GM19452 (cell line): ENCODE measurements at regions not wholly inside any gene's neighbourhood (a gene's known extent, or its start where the extent isn't known, plus 50 kb on each side); places are given as distances from the start of the nearest gene placed in this dataset.
"Not testable (repeated sequence)": the region's sequence is repeated elsewhere in the genome, so short reads cannot be mapped to it uniquely, and the experiment has no call there.

Experiments used
- ATAC-seq: cut with Tn5 transposase; IDR thresholded peaks from one replicate; pipeline ENCODE4 v1.9.1; 2021; ENCODE audit not compliant: unreplicated experiment

GRCh38 chr17:37859451-37859850 lies 64.8 kb upstream of the TBC1D3K start:
- no peak for ATAC-seq

- ATAC-seq, result not testable (repeated sequence)
Observed at GRCh38 chr17:37858391-37858790, 65.8 kb upstream of the TBC1D3K start.

- ATAC-seq, result no peak
Observed at GRCh38 chr17:37856245-37856644, 68.0 kb upstream of the TBC1D3K start.

- ATAC-seq, result no peak
Observed at GRCh38 chr17:37849617-37849972, 74.6 kb upstream of the TBC1D3K start.

GRCh38 chr17:37848690-37849616 lies 75.3 kb upstream of the TBC1D3K start:
- no peak for ATAC-seq

- ATAC-seq, result no peak
Observed at GRCh38 chr17:37847811-37848331, 76.3 kb upstream of the TBC1D3K start.

DNA sequence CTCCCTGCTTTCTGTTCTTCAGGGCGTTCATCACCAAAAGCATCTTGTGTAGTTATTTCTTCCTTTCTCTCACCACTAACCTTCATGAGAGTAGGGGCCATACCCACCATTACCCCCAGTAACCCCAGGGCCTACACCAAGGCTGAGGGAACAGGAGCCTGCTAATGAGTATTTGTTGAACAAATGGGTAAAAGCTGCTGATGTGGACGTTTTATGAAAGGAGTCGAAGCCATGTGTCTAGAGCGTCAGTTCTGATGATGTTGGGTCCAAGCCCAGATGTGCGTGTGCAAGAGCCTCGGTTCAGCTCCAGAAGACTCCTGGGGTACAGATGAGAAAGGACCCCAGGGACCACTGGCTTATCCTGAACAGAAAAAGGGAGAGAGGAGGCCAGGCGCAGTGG lies 77.1 kb upstream of the TBC1D3K start:
- ATAC-seq, result no peak

DNA sequence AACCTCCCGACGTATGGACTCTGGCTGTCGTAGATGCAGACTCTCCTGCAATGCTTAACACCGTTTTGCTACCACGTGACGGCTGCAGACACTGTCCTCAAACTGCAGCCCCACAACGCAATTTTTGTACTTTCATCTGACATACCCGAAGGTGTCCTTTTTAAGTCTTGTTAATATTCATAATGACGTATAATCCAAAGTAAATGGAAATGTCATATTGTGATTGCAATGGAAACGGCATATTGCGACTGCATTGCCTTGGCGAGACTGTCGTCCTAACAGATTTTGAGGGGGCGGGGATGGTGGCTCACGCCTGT lies 79.3 kb upstream of the TBC1D3K start:
- no peak for ATAC-seq

GRCh38 chr17:37844158-37844976 lies 79.8 kb upstream of the TBC1D3K start:
- ATAC-seq, result peak; percentile 78

DNA sequence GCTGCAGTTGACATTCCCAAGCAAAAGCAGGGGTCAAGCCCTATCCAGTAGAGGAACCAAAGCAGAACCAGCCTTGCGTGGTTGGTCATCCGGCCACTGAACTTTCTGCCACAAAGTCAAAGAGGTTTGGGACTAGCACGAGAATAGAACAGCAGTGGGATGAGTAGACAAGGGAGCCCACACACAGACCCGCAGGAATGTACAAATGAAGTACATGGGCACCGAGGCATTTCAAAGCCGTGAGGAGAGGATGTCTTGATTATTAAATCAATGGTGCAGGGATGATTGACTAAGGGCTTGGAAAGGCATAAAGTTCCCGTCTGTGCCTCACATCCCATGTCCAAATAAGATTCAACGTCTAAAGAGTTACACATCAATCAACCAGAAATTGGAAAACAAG lies 81.8 kb upstream of the TBC1D3K start:
- ATAC-seq, result no peak

DNA sequence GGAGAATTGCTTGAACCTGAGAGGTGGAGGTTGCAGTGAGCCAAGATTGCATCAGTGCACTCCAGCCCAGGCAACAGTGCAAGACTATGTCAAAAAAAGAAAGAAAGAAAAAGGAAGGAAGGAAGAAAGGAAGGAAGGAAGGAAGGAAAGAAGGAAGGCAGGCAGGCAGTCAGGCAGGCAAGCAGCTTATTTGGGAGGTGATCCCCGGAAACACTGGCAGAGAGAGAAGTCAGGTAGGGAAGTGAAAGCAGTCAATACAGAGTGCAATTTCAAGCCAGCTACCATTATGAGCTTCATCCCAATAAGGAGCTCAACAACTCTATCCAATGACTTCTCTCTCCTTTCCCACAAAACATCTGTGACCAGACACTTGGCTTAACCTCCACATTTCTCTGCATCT lies 83.0 kb upstream of the TBC1D3K start:
- ATAC-seq, result no peak

DNA sequence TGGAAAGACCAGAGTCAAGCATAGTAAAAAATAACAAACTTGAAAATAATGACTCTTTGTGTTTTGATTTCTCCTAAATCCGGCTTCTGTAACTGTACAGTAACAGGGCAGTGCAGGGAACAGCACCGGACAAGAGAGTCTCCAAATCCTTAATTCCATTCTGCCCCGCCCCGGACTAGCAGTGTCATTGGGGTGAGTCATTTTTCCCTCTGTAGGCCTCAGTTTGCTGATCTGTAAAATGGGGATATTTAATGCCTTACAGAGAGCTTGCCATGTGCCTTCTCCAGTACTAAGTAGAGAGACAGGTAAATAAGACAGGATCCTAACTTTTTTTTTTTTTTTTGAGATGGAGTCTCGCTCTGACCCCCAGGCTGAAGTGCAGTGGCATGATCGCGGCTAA lies 83.6 kb upstream of the TBC1D3K start:
- no peak for ATAC-seq

DNA sequence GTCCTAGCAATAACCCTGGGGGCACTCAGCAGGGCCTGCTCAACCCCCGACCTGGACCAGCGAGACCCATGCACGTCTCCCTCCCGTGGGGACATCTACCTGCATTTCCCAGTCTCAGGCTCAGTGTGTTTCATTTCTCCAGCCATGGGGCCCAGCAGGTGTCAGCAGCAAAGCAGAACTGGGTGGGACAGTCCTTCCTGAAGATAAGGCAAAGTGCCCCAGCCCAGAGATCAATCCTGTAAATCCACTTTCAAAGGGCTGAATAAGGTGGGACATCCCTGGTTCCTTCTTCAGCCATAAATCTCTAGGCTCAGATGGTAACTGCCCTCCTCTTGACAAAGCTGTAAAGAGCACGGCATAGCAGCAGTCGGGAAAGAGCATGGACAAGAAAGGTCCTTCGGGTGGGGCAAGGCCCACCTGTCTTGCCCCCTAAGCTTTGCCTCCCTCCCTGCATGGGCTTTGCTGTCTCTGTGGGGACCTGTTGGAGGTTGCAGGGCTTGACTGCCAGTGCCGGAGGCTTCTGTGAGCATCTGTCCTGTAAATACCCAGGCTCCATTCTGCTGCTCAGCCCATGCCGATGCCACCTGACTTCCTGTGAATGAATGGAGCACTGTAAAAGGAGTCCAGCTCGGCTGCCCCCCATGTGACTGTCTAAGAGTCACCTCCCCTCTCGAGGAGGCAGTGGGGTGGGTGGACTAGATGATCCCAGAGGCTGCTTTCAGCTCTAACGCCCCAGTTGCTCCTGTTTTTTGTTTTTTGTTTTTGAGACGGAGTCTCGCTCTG lies 84.8 kb upstream of the TBC1D3K start:
- ATAC-seq, result no peak

- ATAC-seq, result no peak
Observed at GRCh38 chr17:37838276-37838675, 85.9 kb upstream of the TBC1D3K start.

- ATAC-seq, result no peak
Observed at GRCh38 chr17:37836593-37836992, 87.6 kb upstream of the TBC1D3K start.

GRCh38 chr17:37834168-37834567 lies 89.3 kb upstream of the HNF1B start:
- ATAC-seq, result no peak

DNA sequence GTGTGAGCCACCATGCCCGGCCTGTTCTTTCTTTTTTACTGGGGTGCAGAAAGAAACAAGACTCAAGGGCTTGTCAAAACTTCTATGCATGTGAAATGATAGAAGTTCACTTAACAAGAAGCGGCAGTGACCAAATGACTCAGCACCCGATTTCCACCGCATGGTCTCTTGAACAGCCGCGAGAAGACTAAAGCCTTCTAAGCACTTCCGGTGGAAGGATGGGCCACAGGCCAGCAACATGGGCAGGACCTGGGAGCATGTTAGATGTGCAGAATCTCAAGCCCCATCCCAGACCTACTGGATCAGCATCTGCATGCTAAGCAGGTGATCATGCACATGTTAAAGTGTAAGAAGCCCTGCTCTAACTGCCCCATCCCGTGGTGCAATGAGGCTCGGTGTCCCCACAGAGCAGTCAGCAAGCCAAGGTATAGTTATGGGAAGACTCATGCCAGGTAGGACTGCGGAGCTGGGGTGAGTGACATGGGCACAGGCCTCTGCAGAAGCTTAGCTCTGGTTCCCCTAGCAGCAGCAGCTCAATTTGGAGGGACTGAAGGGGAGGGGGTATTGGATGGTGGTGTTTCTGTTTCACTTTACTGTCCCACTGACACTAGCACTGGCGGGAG lies 88.5 kb upstream of the HNF1B start:
- ATAC-seq, result peak; percentile 54

DNA sequence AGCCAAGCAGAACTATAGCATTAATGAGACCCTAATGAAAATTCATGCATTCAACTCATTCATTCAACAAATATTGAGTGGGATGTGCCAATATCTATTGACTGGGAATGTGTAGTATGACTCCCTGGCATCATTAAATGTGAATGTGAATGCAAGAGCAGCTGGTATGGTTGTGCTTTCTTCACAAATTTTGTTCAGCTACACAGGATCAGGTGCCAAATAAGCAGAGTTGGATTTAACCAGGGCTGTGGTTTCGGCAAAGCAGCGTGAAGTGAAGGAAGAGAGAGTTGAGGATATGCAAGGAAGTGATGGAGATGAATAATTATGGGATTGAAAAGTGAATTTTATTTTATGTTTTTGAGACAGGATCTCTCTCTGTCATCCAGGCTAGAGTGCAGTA lies 87.1 kb upstream of the HNF1B start:
- no peak for ATAC-seq

DNA sequence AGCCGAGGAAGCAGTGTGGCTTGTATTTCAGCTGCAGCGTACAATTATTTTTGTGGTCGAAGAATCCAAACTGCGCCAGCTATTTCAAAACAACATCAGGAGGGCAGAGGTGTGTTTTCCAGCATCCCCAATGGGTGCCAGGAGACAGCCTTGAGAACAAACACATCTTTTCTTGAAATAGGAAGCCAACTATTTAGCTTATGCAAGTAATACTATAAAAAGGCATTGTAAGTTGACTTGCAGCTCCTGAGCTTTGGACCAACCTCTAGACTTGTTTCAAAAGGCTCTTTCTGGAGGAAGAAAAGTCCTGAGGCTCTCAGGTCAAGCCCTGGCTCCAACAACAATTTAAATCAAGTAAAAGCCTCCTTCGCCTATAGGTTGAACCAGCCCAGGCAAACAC lies 86.6 kb upstream of the HNF1B start:
- ATAC-seq, result no peak

GRCh38 chr17:37830151-37830993 lies 85.5 kb upstream of the HNF1B start:
- ATAC-seq, result peak; percentile 39
